ENCODE measurements at regions not wholly inside any gene's neighbourhood (a gene's known extent, or its start where the extent isn't known, plus 50 kb on each side); places are given as distances from the start of the nearest gene placed in this dataset.

GRCh38 chr17:33438139-33438538 is 145.0 kb upstream of the ASIC2 start:
- ChIA-PET CTCF (no interaction called here), POLR2A (no interaction called here)
- no peak overlapping the region for H3K4me3 ChIP-seq (ENCODE audit: low read depth, low read length)
- TF ChIP-seq CTCF (IDR thresholded peaks at IDR 0.05; ENCODE audit: low read depth, low read length): no peak
- no peak for DNase-seq (ENCODE audit: low read depth, low spot score)
- H3K9me3 ChIP-seq (ENCODE audit: control insufficient read depth, insufficient read depth, low read length): peaks cover 4% of the 10 kb centered on the region; the same call in 1 of the 2 replicates
- no peaks in the 10 kb centered on the region for H3K27me3 ChIP-seq (ENCODE audit: control insufficient read depth, insufficient read depth, low read length)
- H3K27ac ChIP-seq (ENCODE audit: low read depth, low read length): no peak overlapping the region

- Histone ChIP-seq H3K4me3 (ENCODE audit: low read depth, low read length) (no peak overlapping the region), H3K27me3 (ENCODE audit: control insufficient read depth, insufficient read depth, low read length) (no peaks in the 10 kb centered on the region), H3K27ac (ENCODE audit: low read depth, low read length) (no peak overlapping the region), H3K9me3 (ENCODE audit: control insufficient read depth, insufficient read depth, low read length) (peaks cover 6% of the 10 kb centered on the region; the same call in 1 of the 2 replicates)
- ChIA-PET CTCF (no interaction called here), POLR2A (no interaction called here)
- DNase-seq (ENCODE audit: low read depth, low spot score): no peak
- no peak for TF ChIP-seq CTCF (IDR thresholded peaks at IDR 0.05; ENCODE audit: low read depth, low read length)
Measured at GRCh38 chr17:33438578-33438977, 145.5 kb upstream of the ASIC2 start.

- no peak for DNase-seq (ENCODE audit: low read depth, low spot score)
- CTCF ChIA-PET: no interaction called here
- no peak for TF ChIP-seq CTCF (IDR thresholded peaks at IDR 0.05; ENCODE audit: low read depth, low read length)
- Histone ChIP-seq H3K27me3 (ENCODE audit: control insufficient read depth, insufficient read depth, low read length) (no peaks in the 10 kb centered on the region), H3K9me3 (ENCODE audit: control insufficient read depth, insufficient read depth, low read length) (peaks cover 13% of the 10 kb centered on the region), H3K27ac (ENCODE audit: low read depth, low read length) (no peak overlapping the region), H3K4me3 (ENCODE audit: low read depth, low read length) (no peak overlapping the region)
- POLR2A ChIA-PET: no interaction called here
Measured at GRCh38 chr17:33442320-33442719, 149.2 kb upstream of the ASIC2 start.

- no peak for TF ChIP-seq CTCF (IDR thresholded peaks at IDR 0.05; ENCODE audit: low read depth, low read length)
- no peak overlapping the region for H3K27ac ChIP-seq (ENCODE audit: low read depth, low read length)
- ChIA-PET CTCF (no interaction called here), POLR2A (no interaction called here)
- H3K4me3 ChIP-seq (ENCODE audit: low read depth, low read length): no peak overlapping the region
- H3K9me3 ChIP-seq (ENCODE audit: control insufficient read depth, insufficient read depth, low read length): peaks cover 10% of the 10 kb centered on the region
- no peaks in the 10 kb centered on the region for H3K27me3 ChIP-seq (ENCODE audit: control insufficient read depth, insufficient read depth, low read length)
- DNase-seq (ENCODE audit: low read depth, low spot score): no peak
Measured at GRCh38 chr17:33444731-33445130, 151.6 kb upstream of the ASIC2 start.

GRCh38 chr17:33447090-33447489 is 154.0 kb upstream of the ASIC2 start:
- peaks cover 10% of the 10 kb centered on the region for H3K9me3 ChIP-seq (ENCODE audit: control insufficient read depth, insufficient read depth, low read length)
- H3K4me3 ChIP-seq (ENCODE audit: low read depth, low read length): no peak overlapping the region
- no peak for TF ChIP-seq CTCF (IDR thresholded peaks at IDR 0.05; ENCODE audit: low read depth, low read length)
- H3K27me3 ChIP-seq (ENCODE audit: control insufficient read depth, insufficient read depth, low read length): no peaks in the 10 kb centered on the region
- H3K27ac ChIP-seq (ENCODE audit: low read depth, low read length): no peak overlapping the region
- DNase-seq (ENCODE audit: low read depth, low spot score): no peak
- POLR2A ChIA-PET: no interaction called here
- CTCF ChIA-PET: interaction anchor here (0.7 kb wide), 1 partner anchor 398 kb away, joined by 3 read pairs; no protein-coding TSS in a partner anchor

All from AG04450 (cell line).